ENCODE measurements at regions not wholly inside any gene's neighbourhood (a gene's known extent, or its start where the extent isn't known, plus 50 kb on each side); places are given as distances from the start of the nearest gene placed in this dataset.

DNA sequence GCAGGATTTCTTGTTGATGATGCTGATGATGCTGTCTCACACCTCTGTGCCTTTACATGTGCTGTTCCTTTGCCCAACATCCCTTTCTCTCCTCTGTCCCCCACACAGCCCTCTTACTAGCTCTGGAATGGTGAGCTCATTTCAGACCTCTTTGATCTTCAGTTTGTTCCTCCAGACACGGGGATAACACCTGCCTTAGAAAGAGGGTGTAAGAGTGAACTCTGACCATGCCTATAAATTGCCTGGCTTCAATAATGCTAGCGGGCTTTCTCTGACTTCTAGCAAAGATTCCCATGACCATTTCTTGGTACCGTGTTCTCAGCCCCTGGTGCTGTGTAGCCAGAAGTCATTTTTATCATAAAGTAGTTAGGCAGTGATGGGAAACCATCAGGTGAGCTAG, 55.9 kb upstream of the DRD2 start:
- no peaks in the 10 kb centered on the region for H3K36me3 ChIP-seq
- no peak for DNase-seq
- H3K27ac ChIP-seq = no peak overlapping the region
- TF ChIP-seq, protein P1, sequence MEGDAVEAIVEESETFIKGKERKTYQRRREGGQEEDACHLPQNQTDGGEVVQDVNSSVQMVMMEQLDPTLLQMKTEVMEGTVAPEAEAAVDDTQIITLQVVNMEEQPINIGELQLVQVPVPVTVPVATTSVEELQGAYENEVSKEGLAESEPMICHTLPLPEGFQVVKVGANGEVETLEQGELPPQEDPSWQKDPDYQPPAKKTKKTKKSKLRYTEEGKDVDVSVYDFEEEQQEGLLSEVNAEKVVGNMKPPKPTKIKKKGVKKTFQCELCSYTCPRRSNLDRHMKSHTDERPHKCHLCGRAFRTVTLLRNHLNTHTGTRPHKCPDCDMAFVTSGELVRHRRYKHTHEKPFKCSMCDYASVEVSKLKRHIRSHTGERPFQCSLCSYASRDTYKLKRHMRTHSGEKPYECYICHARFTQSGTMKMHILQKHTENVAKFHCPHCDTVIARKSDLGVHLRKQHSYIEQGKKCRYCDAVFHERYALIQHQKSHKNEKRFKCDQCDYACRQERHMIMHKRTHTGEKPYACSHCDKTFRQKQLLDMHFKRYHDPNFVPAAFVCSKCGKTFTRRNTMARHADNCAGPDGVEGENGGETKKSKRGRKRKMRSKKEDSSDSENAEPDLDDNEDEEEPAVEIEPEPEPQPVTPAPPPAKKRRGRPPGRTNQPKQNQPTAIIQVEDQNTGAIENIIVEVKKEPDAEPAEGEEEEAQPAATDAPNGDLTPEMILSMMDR (IDR thresholded peaks at IDR 0.05; ENCODE audit: low read depth, low read length) = no peak
- no peak overlapping the region for H3K4me3 ChIP-seq (ENCODE audit: low read depth, low read length)
- H3K27me3 ChIP-seq (ENCODE audit: insufficient read depth, low read depth, severe bottlenecking) = no peaks in the 10 kb centered on the region
- H3K9me3 ChIP-seq (ENCODE audit: severe bottlenecking) = no peaks in the 10 kb centered on the region

DNA sequence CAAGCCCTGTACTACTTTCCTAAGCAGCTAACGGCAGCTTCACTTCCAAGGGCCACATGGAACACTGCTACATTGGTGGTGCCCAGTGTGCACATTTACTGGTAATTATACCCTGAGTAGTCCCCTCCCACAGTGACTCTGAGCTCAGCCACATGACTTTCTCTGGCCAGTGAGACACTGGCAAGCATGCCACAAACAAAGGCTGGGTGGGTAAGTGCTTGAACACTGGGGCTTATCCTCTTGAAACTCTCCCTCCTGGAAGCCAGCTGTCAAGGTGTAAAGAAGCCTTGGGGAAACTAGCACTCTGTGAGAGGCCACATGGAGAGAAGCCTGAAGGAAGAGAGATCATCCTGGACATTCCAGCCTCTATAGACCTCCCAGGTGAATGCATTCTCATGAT, 54.4 kb upstream of the DRD2 start:
- TF ChIP-seq, protein P1 (IDR thresholded peaks at IDR 0.05; ENCODE audit: low read depth, low read length) = no peak
- Histone ChIP-seq H3K4me3 (ENCODE audit: low read depth, low read length) (no peak overlapping the region), H3K27me3 (ENCODE audit: insufficient read depth, low read depth, severe bottlenecking) (no peaks in the 10 kb centered on the region), H3K27ac (no peak overlapping the region), H3K9me3 (ENCODE audit: severe bottlenecking) (no peaks in the 10 kb centered on the region), H3K36me3 (no peaks in the 10 kb centered on the region)
- peak; percentile 54 for DNase-seq

DNA sequence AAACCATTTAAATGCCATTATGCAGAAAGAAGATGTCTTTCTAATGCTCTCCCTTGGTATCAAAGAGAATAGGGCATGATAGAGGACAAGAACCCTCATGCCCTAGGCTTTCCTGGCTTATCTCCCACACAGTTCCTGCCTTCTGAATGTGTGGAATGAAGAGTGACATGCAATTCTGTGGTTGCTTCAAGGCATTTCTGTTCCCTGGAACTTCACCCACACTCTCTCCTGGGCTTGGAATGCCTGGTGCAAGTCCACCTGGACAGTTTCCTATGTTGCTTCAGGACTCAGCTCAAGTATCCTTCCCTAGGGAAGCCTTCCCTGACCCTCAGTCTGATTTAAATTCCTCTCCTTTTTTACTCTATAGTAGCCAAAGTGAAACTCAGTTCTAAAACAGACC, 53.8 kb upstream of the DRD2 start:
- DNase-seq = no peak
- Histone ChIP-seq H3K9me3 (ENCODE audit: severe bottlenecking) (no peaks in the 10 kb centered on the region), H3K27me3 (ENCODE audit: insufficient read depth, low read depth, severe bottlenecking) (no peaks in the 10 kb centered on the region), H3K4me3 (ENCODE audit: low read depth, low read length) (no peak overlapping the region), H3K27ac (no peak overlapping the region), H3K36me3 (no peaks in the 10 kb centered on the region)
- TF ChIP-seq, protein P1 (IDR thresholded peaks at IDR 0.05; ENCODE audit: low read depth, low read length) = no peak

DNA sequence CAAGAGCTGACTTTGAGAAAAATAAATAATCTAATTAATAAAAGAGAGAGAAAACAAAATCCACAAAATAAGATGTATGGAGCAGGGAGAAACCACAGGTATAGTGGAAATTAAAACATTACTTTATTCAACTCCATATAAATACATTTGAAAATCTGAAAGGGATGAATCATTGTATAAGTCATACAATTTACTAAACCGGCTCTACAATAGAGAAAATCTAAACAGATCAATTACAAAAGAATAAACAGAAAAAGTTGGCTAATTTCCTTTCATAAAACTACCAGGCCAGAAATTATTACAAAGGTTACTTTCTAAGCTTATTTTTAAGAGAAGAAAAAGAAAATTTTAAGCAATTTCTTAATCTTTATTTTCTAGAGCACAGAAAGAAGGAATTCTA, 51.3 kb upstream of the DRD2 start:
- TF ChIP-seq, protein P1 (IDR thresholded peaks at IDR 0.05; ENCODE audit: low read depth, low read length) = no peak
- Histone ChIP-seq H3K27me3 (ENCODE audit: insufficient read depth, low read depth, severe bottlenecking) (no peaks in the 10 kb centered on the region), H3K36me3 (no peaks in the 10 kb centered on the region), H3K9me3 (ENCODE audit: severe bottlenecking) (no peaks in the 10 kb centered on the region), H3K27ac (no peak overlapping the region), H3K4me3 (ENCODE audit: low read depth, low read length) (no peak overlapping the region)
- DNase-seq = no peak
